IPS-18a (cell line): ENCODE measurements at regions not wholly inside any gene's neighbourhood (a gene's known extent, or its start where the extent isn't known, plus 50 kb on each side); places are given as distances from the start of the nearest gene placed in this dataset.
"Not testable (repeated sequence)": the region's sequence is repeated elsewhere in the genome, so short reads cannot be mapped to it uniquely, and the experiment has no call there.

Experiments
- H3K27ac ChIP-seq: one replicate; pipeline ENCODE4 v1.5.1; 2013; ENCODE audit warnings: low read length
- H3K27me3 ChIP-seq: one replicate; pipeline ENCODE4 v1.6.1; 2013; ENCODE audit warnings: mild to moderate bottlenecking, low read length; ENCODE audit not compliant: control insufficient read depth, insufficient read depth
- H3K36me3 ChIP-seq: one replicate; pipeline ENCODE4 v1.6.1; 2013; ENCODE audit warnings: low read depth, low read length; ENCODE audit not compliant: control insufficient read depth
- H3K4me1 ChIP-seq: one replicate; pipeline ENCODE4 v1.6.1; 2013; ENCODE audit warnings: low read depth, low read length; ENCODE audit not compliant: control insufficient read depth
- H3K4me3 ChIP-seq: one replicate; pipeline ENCODE4 v1.5.1; 2013; ENCODE audit warnings: low read length
- H3K9ac ChIP-seq: one replicate; pipeline ENCODE4 v1.6.1; 2013; ENCODE audit warnings: mild to moderate bottlenecking, low read length, moderate library complexity
- H3K9me3 ChIP-seq: one replicate; pipeline ENCODE4 v1.6.1; 2013; ENCODE audit warnings: low read depth, low read length; ENCODE audit not compliant: control insufficient read depth

DNA sequence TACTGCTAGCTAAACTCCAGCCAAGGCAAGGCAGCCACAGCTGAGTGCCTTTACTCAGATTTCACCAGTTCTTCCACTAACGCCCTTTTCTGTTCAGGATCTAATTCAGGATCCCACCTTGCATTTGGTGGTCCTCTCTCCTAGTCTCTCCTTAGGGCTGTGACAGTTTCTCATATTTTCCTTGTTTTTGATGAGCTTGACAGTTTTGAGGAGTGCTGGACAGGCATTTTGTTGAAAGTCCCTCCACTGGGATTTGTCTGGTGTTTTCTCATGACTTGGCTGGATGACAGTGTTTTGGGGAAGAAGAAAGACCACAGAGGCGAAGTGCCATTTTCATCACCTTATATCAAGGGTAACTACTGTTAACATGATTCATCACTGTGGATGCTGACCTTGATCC lies 162.3 kb upstream of the TSC22D1 start:
- Histone ChIP-seq H3K4me1 (peaks cover 4% of the 10 kb centered on the region), H3K36me3 (no peaks in the 10 kb centered on the region), H3K4me3 (no peak overlapping the region), H3K9me3 (no peaks in the 10 kb centered on the region), H3K9ac (no peak overlapping the region), H3K27me3 (no peaks in the 10 kb centered on the region), H3K27ac (no peak overlapping the region)

GRCh38 chr13:44735806-44736205 lies 159.7 kb upstream of the TSC22D1 start:
- no peak overlapping the region for H3K27ac ChIP-seq
- no peaks in the 10 kb centered on the region for H3K9me3 ChIP-seq
- H3K27me3 ChIP-seq: no peaks in the 10 kb centered on the region
- no peaks in the 10 kb centered on the region for H3K36me3 ChIP-seq
- H3K4me3 ChIP-seq: no peak overlapping the region
- no peak overlapping the region for H3K9ac ChIP-seq
- peaks cover 4% of the 10 kb centered on the region for H3K4me1 ChIP-seq

GRCh38 chr13:44734201-44734707 lies 158.1 kb upstream of the TSC22D1 start:
- no peaks in the 10 kb centered on the region for H3K4me1 ChIP-seq
- H3K9ac ChIP-seq: no peak overlapping the region
- no peak overlapping the region for H3K4me3 ChIP-seq
- H3K27me3 ChIP-seq: no peaks in the 10 kb centered on the region
- H3K27ac ChIP-seq: no peak overlapping the region
- H3K36me3 ChIP-seq: no peaks in the 10 kb centered on the region
- no peaks in the 10 kb centered on the region for H3K9me3 ChIP-seq

GRCh38 chr13:44732503-44733098 lies 156.5 kb upstream of the TSC22D1 start:
- Histone ChIP-seq H3K27ac (no peak overlapping the region), H3K4me1 (no peaks in the 10 kb centered on the region), H3K36me3 (no peaks in the 10 kb centered on the region), H3K27me3 (no peaks in the 10 kb centered on the region), H3K4me3 (no peak overlapping the region), H3K9ac (no peak overlapping the region), H3K9me3 (no peaks in the 10 kb centered on the region)

DNA sequence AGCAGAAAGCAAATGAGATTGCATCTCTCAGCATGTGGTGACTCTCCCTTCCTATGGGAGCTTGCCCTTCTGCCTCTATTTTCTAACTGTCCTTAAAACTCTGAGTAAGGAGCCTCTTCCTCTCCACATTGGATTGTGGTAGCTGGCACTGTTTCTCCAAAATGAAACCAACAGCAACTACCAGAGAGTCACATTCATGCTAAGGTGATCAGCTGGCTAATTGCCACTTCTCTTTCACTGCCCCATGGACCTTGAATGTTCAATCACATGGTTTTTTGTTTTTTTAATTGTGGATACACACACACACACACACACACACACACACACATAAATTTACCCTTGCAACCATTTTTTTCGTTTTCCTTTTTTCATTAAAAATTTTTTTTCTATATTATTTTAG lies 154.7 kb upstream of the TSC22D1 start:
- no peak overlapping the region for H3K4me3 ChIP-seq
- H3K4me1 ChIP-seq: no peaks in the 10 kb centered on the region
- H3K36me3 ChIP-seq: no peaks in the 10 kb centered on the region
- H3K27ac ChIP-seq: no peak overlapping the region
- no peaks in the 10 kb centered on the region for H3K27me3 ChIP-seq
- H3K9me3 ChIP-seq: no peaks in the 10 kb centered on the region
- no peak overlapping the region for H3K9ac ChIP-seq

- Histone ChIP-seq H3K4me1 (no peaks in the 10 kb centered on the region), H3K36me3 (no peaks in the 10 kb centered on the region), H3K27ac (no peak overlapping the region), H3K9ac (no peak overlapping the region), H3K9me3 (no peaks in the 10 kb centered on the region), H3K4me3 (no peak overlapping the region), H3K27me3 (no peaks in the 10 kb centered on the region)
Measured at GRCh38 chr13:44730099-44730498, 154.0 kb upstream of the TSC22D1 start.

DNA sequence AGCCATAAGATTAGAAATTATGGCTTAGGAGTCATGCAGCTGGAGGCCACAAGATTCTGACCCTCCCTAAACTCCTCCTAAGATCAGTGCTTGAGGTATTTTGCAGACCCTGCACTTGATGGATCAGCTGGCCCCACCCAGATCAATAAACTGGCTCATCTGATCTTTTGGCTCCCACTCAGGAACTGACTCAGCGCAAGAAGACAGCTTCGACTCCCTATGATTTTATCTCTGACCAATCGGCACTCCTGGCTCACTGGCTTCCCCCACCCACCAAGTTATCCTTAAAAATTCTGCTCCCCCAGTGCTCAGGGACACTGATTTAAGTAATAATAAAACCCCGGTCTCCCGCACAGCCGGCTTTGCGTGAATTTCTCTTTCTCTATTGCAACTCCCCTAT lies 151.5 kb upstream of the TSC22D1 start:
- not testable (repeated sequence) for H3K4me3 ChIP-seq, H3K27ac ChIP-seq

GRCh38 chr13:44726778-44727177 lies 150.6 kb upstream of the TSC22D1 start:
- Histone ChIP-seq H3K27me3 (no peaks in the 10 kb centered on the region), H3K4me3 (no peak overlapping the region), H3K9ac (no peak overlapping the region), H3K9me3 (no peaks in the 10 kb centered on the region), H3K27ac (no peak overlapping the region), H3K36me3 (no peaks in the 10 kb centered on the region), H3K4me1 (no peaks in the 10 kb centered on the region)

More for the DNA sequence above, 151.5 kb upstream of the TSC22D1 start:
- H3K4me1 ChIP-seq, H3K36me3 ChIP-seq, H3K27me3 ChIP-seq, H3K9me3 ChIP-seq, H3K9ac ChIP-seq: not testable (repeated sequence)

- no peak overlapping the region for H3K9ac ChIP-seq
- no peaks in the 10 kb centered on the region for H3K4me1 ChIP-seq
- no peak overlapping the region for H3K4me3 ChIP-seq
- no peak overlapping the region for H3K27ac ChIP-seq
- H3K27me3 ChIP-seq: no peaks in the 10 kb centered on the region
- no peaks in the 10 kb centered on the region for H3K36me3 ChIP-seq
- H3K9me3 ChIP-seq: no peaks in the 10 kb centered on the region
Measured at GRCh38 chr13:44726214-44726613, 150.1 kb upstream of the TSC22D1 start.

- Histone ChIP-seq H3K27ac (no peak overlapping the region), H3K4me1 (no peaks in the 10 kb centered on the region), H3K27me3 (no peaks in the 10 kb centered on the region), H3K9me3 (no peaks in the 10 kb centered on the region), H3K4me3 (no peak overlapping the region), H3K9ac (no peak overlapping the region), H3K36me3 (no peaks in the 10 kb centered on the region)
Measured at GRCh38 chr13:44719857-44720671, 143.9 kb upstream of the TSC22D1 start.

GRCh38 chr13:44718467-44718866 lies 142.3 kb upstream of the TSC22D1 start:
- Histone ChIP-seq H3K27ac (no peak overlapping the region), H3K9ac (no peak overlapping the region), H3K4me3 (no peak overlapping the region), H3K4me1 (no peaks in the 10 kb centered on the region), H3K36me3 (no peaks in the 10 kb centered on the region), H3K27me3 (no peaks in the 10 kb centered on the region), H3K9me3 (no peaks in the 10 kb centered on the region)
